Stomach (tissue), 4 donors: ENCODE measurements at regions not wholly inside any gene's neighbourhood (a gene's known extent, or its start where the extent isn't known, plus 50 kb on each side); places are given as distances from the start of the nearest gene placed in this dataset.

Experiments used
- CTCF ChIP-seq, 7 experiments: fragments of 450-650 bp in 4 of 7; fragments of 200-600 bp in 3 of 7; sonication (generic) in 3 of 7; IDR thresholded peaks; one replicate each; pipeline ENCODE4 v1.5.1; 2016 to 2019; ENCODE audit warnings: antibody characterized with exemption in 7 of 7, control low read depth in 2 of 7, mild to moderate bottlenecking in 1 of 7
- POLR2AphosphoS5 ChIP-seq, 3 donors: sonication (generic); formaldehyde crosslinking; IDR thresholded peaks; one replicate each; pipeline ENCODE4 v1.6.1; 2016; ENCODE audit warnings: antibody characterized with exemption in 3 of 3

- TF ChIP-seq CTCF (IDR thresholded peaks at IDR 0.05): no peak
- TF ChIP-seq POLR2AphosphoS5 (IDR thresholded peaks at IDR 0.05): no peak
Observed at GRCh38 chr7:133134810-133135209, 52.9 kb upstream of the CHCHD3 start.
